ENCODE measurements at regions not wholly inside any gene's neighbourhood (a gene's known extent, or its start where the extent isn't known, plus 50 kb on each side); places are given as distances from the start of the nearest gene placed in this dataset.

DNA sequence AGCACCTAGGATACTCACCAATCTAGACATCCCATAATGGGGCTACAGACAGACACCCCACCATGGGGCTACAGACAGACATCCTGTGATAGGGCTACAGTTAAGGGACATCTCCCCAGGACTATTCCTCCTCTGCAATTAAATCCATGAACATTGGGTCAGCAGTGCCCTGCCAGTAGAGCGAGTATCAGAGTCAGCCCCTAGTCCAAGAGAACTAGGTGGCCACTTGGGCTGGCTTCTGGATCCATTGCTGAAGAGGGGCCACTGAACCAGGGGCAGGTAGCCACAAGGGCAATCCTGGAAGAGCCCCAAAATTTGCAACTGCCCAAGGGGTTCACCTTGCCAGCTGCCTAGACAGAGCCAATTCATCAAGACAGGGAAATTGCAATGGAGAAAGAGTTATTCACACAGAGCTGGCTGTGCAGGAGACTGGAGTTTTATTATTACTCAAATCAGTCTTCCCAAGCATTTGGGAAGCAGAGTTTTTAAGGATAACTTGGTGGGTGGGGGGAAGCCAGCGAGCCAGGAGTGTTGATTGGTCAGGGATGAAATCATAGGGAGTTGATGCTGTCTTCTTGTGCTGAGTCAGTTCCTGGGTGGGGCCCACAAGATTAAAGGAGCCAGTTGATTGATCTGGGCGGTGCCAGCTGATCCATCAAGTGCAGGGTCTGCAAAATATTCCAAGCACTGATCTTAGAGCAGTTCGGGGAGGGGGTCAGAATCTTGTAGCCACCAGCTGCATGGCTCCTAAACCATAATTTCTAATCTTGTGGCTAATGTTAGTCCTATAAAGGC, 170.2 kb upstream of the SMAD3 start:
- WGBS (ENCODE audit: insufficient coverage, insufficient replicate concordance, low lambda C conversion rate, missing lambda C conversion rate) = 0% methylated on average over 4 of the region's 4 CpGs
- Histone ChIP-seq H3K9ac (ENCODE audit: control insufficient read depth, insufficient read depth, low read length) (no peak overlapping the region), H3K27ac (ENCODE audit: control insufficient read depth, insufficient read depth) (no peak overlapping the region), H3K4me2 (ENCODE audit: control insufficient read depth, insufficient read depth) (no peak overlapping the region), H3K9me3 (replicated peaks; ENCODE audit: control insufficient read depth, insufficient read depth, low read length) (no peaks in the 10 kb centered on the region), H4K20me1 (ENCODE audit: control insufficient read depth, insufficient read depth) (no peaks in the 10 kb centered on the region), H3K79me2 (ENCODE audit: control insufficient read depth, insufficient read depth, low read length) (no peaks in the 10 kb centered on the region), H3K36me3 (ENCODE audit: control insufficient read depth in 2 of 2, insufficient read depth in 2 of 2, low read length in 1 of 2) (no peaks in the 10 kb centered on the region), H3K27me3 (replicated peaks in 1 of 2; ENCODE audit: control insufficient read depth in 2 of 2, insufficient read depth in 2 of 2, low read length in 1 of 2) (no peaks in the 10 kb centered on the region), H2AFZ (ENCODE audit: control insufficient read depth, low read depth, low read length) (no peak overlapping the region), H3K4me1 (ENCODE audit: control insufficient read depth, insufficient read depth, low read length) (no peaks in the 10 kb centered on the region), H3K4me3 (no peak overlapping the region)
- intact Hi-C loops (cut with micrococcal nuclease; ENCODE audit: unreplicated experiment) (no loop called here), in situ Hi-C loops (cut with MboI) (no loop called here)
- DNase-seq (ENCODE audit: low read depth, low spot score) (no peak), ATAC-seq (no peak), FAIRE-seq (no peak)
- TF ChIP-seq, protein P1, sequence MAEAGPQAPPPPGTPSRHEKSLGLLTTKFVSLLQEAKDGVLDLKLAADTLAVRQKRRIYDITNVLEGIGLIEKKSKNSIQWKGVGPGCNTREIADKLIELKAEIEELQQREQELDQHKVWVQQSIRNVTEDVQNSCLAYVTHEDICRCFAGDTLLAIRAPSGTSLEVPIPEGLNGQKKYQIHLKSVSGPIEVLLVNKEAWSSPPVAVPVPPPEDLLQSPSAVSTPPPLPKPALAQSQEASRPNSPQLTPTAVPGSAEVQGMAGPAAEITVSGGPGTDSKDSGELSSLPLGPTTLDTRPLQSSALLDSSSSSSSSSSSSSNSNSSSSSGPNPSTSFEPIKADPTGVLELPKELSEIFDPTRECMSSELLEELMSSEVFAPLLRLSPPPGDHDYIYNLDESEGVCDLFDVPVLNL (IDR thresholded peaks at IDR 0.05; ENCODE audit: low read depth, low read length) = no peak
- TF ChIP-seq PAX8 (IDR thresholded peaks at IDR 0.05) = no peak
- TF ChIP-seq MXI1 (IDR thresholded peaks at IDR 0.05; ENCODE audit: low read depth, low read length) = no peak
- no peak for TF ChIP-seq JUNB (IDR thresholded peaks at IDR 0.05)
- no TSS peak for BruUV-seq (replicated peaks)
- ChIA-PET CTCF (interaction anchor here (2.3 kb wide), 1 partner anchor 13 kb away, joined by 6 read pairs; no protein-coding TSS in a partner anchor), RAD21 (ENCODE audit: unreplicated experiment) (no interaction called here), SMC1A (ENCODE audit: uncharacterized antibody, unreplicated experiment) (interaction anchor here (1.0 kb wide), 1 partner anchor 16 kb away, joined by 3 read pairs; no protein-coding TSS in a partner anchor), POLR2A (no interaction called here)

DNA sequence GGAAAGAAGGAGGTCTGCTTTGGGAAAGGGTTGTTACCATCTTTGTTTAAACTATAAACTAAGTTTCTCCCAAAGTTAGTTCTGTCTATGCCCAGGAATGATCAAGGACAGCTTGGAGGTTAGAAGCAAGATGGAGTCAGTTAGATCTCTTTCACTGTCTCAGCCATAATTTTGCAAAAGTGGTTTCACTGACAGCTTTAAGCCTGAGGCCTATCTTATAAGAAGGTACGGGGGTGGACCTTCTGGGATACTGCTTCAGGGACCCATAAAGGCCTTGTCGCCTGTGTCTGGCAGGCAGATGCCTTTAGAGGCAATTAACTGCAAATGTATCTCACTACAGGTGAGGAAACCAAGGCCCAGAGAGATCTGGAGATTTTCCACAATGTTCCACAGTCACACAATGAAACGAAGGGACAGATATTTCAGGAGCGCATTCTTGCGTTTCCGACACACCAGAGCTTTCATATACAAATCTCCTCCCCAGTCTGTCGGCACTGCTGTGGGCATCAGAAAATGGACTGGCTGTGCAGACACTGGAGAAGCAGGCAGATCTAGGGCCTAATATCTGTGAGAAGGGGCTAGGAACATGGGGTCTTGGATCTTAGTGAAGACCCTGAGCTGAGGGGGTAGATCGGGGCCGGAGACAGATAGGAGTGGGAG, 169.5 kb upstream of the SMAD3 start:
- no peak overlapping the region for H3K9ac ChIP-seq (ENCODE audit: control insufficient read depth, insufficient read depth, low read length)
- SMC1A ChIA-PET (ENCODE audit: uncharacterized antibody, unreplicated experiment) = interaction anchor here (1.0 kb wide), 1 partner anchor 15 kb away, joined by 3 read pairs; no protein-coding TSS in a partner anchor
- WGBS (ENCODE audit: insufficient coverage, insufficient replicate concordance, low lambda C conversion rate, missing lambda C conversion rate) = 53% methylated on average over 9 of the region's 9 CpGs
- no peak for FAIRE-seq
- no peak overlapping the region for H2AFZ ChIP-seq (ENCODE audit: control insufficient read depth, low read depth, low read length)
- POLR2A ChIA-PET = no interaction called here
- no peak overlapping the region for H3K4me3 ChIP-seq
- TF ChIP-seq CHD4 (IDR thresholded peaks at IDR 0.05) (no peak), SREBF2 (IDR thresholded peaks at IDR 0.05; ENCODE audit: low read length) (no peak)
- TF ChIP-seq, protein P2, sequence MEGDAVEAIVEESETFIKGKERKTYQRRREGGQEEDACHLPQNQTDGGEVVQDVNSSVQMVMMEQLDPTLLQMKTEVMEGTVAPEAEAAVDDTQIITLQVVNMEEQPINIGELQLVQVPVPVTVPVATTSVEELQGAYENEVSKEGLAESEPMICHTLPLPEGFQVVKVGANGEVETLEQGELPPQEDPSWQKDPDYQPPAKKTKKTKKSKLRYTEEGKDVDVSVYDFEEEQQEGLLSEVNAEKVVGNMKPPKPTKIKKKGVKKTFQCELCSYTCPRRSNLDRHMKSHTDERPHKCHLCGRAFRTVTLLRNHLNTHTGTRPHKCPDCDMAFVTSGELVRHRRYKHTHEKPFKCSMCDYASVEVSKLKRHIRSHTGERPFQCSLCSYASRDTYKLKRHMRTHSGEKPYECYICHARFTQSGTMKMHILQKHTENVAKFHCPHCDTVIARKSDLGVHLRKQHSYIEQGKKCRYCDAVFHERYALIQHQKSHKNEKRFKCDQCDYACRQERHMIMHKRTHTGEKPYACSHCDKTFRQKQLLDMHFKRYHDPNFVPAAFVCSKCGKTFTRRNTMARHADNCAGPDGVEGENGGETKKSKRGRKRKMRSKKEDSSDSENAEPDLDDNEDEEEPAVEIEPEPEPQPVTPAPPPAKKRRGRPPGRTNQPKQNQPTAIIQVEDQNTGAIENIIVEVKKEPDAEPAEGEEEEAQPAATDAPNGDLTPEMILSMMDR (IDR thresholded peaks at IDR 0.05 in 2 of 3, conservative IDR thresholded peaks at IDR 0.05 in 1 of 3; ENCODE audit: control insufficient read depth in 2 of 3, extremely low read depth in 1 of 3, insufficient read depth in 1 of 3, low read depth in 3 of 3, low read length in 3 of 3) = no peak
- H4K20me1 ChIP-seq (ENCODE audit: control insufficient read depth, insufficient read depth) = no peaks in the 10 kb centered on the region
- no peak overlapping the region for H3K27ac ChIP-seq (ENCODE audit: control insufficient read depth, insufficient read depth)
- in situ Hi-C loops (cut with MboI) (no loop called here), intact Hi-C loops (cut with micrococcal nuclease; ENCODE audit: unreplicated experiment) (no loop called here)
- H3K4me1 ChIP-seq (ENCODE audit: control insufficient read depth, insufficient read depth, low read length) = no peaks in the 10 kb centered on the region
- H3K9me3 ChIP-seq (replicated peaks; ENCODE audit: control insufficient read depth, insufficient read depth, low read length) = no peaks in the 10 kb centered on the region
- no peak overlapping the region for H3K4me2 ChIP-seq (ENCODE audit: control insufficient read depth, insufficient read depth)
- no peaks in the 10 kb centered on the region for H3K27me3 ChIP-seq (replicated peaks in 1 of 2; ENCODE audit: control insufficient read depth in 2 of 2, insufficient read depth in 2 of 2, low read length in 1 of 2)
- RAD21 ChIA-PET (ENCODE audit: unreplicated experiment) = no interaction called here
- H3K36me3 ChIP-seq (ENCODE audit: control insufficient read depth in 2 of 2, insufficient read depth in 2 of 2, low read length in 1 of 2) = no peaks in the 10 kb centered on the region
- no peaks in the 10 kb centered on the region for H3K79me2 ChIP-seq (ENCODE audit: control insufficient read depth, insufficient read depth, low read length)
- ATAC-seq = no peak
- CTCF ChIA-PET = interaction anchor here (2.3 kb wide), 1 partner anchor 12 kb away, joined by 6 read pairs; no protein-coding TSS in a partner anchor
- no TSS peak for BruUV-seq (replicated peaks)
- DNase-seq (ENCODE audit: low read depth, low spot score) = no peak
